Tibial artery (tissue), 4 donors: ENCODE measurements at regions not wholly inside any gene's neighbourhood (a gene's known extent, or its start where the extent isn't known, plus 50 kb on each side); places are given as distances from the start of the nearest gene placed in this dataset.

Experiments used
- DNase-seq, 2 donors: peaks; one replicate each; pipeline ENCODE4 v3.0.0-alpha.2; 2019
- H3K27ac ChIP-seq, 2 donors: fragments of 200-600 bp; sonication (generic) in 1 of 2; 1 replicate in 1 of 2; 2 replicates in 1 of 2; pipeline ENCODE4 v1.5.1; 2018 to 2019; ENCODE audit warnings: mild to moderate bottlenecking in 1 of 2
- H3K27me3 ChIP-seq, 2 donors: fragments of 200-600 bp; sonication (generic) in 1 of 2; one replicate each; pipeline versions ENCODE4 v1.5.1 to v1.6.0; 2016 to 2019
- H3K36me3 ChIP-seq, 3 donors: fragments of 200-600 bp; sonication (generic) in 2 of 3; one replicate each; pipeline ENCODE4 v1.5.1; 2016 to 2019; ENCODE audit warnings: mild to moderate bottlenecking in 2 of 3
- H3K4me1 ChIP-seq, 4 donors: fragments of 200-600 bp; sonication (generic) in 2 of 4; 1 replicate in 3 of 4; 2 replicates in 1 of 4; pipeline ENCODE4 v1.5.1; 2016 to 2019
- H3K4me3 ChIP-seq, 2 donors: fragments of 200-600 bp; sonication (generic) in 1 of 2; 1 replicate in 1 of 2; 2 replicates in 1 of 2; pipeline ENCODE4 v1.5.1; 2018 to 2019; ENCODE audit warnings: mild to moderate bottlenecking in 2 of 2
- H3K9me3 ChIP-seq, 3 donors: fragments of 200-600 bp; sonication (generic) in 1 of 3; one replicate each; pipeline ENCODE4 v1.5.1; 2016 to 2019
- intact Hi-C: fragments of 100-400 bp; cut with DNase I; formaldehyde crosslinking; loops from one replicate; pipeline ENCODE4 v1.15.0; 2023; ENCODE audit warnings: low total_unique reads
- TF ChIP-seq, protein P1 (sequence below), 2 experiments: fragments of 200-600 bp in 1 of 2; fragments of 450-650 bp in 1 of 2; IDR thresholded peaks; one replicate each; pipeline ENCODE4 v1.5.1; 2017 to 2019; ENCODE audit warnings: antibody characterized with exemption in 2 of 2, mild to moderate bottlenecking in 1 of 2, moderate library complexity in 1 of 2

DNA sequence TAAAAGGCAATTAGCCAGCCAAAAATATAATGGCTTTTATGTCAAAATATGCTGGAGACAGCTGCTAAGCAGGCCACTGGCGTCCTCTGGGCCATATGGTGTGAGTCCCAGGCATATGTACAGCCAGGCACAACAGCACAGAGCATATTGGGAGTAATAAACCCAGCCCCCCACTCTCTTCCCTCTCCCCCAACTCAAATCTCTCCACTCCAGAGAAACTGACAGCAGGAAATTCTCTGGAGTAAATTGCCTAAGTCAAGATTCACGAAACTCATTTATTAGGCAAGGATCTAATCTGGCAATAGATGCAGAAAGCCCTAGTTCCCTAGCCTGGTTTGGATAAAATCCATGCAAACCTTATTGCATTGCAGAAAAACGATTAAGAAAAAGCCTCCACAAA lies 147.9 kb upstream of the SEL1L start:
- Histone ChIP-seq H3K4me3 (no peak overlapping the region), H3K4me1 (no peaks in the 10 kb centered on the region), H3K36me3 (no peaks in the 10 kb centered on the region), H3K27me3 (no peaks in the 10 kb centered on the region), H3K9me3 (no peaks in the 10 kb centered on the region), H3K27ac (no peak overlapping the region)
- TF ChIP-seq, protein P1, sequence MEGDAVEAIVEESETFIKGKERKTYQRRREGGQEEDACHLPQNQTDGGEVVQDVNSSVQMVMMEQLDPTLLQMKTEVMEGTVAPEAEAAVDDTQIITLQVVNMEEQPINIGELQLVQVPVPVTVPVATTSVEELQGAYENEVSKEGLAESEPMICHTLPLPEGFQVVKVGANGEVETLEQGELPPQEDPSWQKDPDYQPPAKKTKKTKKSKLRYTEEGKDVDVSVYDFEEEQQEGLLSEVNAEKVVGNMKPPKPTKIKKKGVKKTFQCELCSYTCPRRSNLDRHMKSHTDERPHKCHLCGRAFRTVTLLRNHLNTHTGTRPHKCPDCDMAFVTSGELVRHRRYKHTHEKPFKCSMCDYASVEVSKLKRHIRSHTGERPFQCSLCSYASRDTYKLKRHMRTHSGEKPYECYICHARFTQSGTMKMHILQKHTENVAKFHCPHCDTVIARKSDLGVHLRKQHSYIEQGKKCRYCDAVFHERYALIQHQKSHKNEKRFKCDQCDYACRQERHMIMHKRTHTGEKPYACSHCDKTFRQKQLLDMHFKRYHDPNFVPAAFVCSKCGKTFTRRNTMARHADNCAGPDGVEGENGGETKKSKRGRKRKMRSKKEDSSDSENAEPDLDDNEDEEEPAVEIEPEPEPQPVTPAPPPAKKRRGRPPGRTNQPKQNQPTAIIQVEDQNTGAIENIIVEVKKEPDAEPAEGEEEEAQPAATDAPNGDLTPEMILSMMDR (IDR thresholded peaks at IDR 0.05): no peak
- DNase-seq: no peak
- intact Hi-C loops: no loop called here

DNA sequence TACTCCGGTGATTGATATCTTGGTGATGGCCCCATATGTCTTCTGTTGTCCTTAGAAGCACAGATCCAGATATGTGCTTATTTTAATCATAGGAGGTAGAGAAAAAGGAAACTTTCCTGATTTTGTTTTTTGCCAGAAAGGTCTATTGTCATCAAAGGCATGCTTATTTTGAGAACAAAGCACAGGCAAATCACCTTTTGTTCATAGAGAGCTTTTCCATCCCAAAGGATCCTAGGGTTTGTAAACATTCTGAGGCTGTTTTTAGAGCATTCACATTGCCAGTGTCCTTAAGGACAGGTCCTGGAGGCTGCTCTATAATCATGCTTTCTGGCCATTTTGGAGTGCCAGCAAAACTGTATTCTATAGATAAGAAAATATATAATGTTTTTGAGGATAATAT lies 148.5 kb upstream of the SEL1L start:
- intact Hi-C loops: no loop called here
- no peaks in the 10 kb centered on the region for H3K9me3 ChIP-seq
- H3K27ac ChIP-seq: no peak overlapping the region
- DNase-seq: no peak
- no peak overlapping the region for H3K4me3 ChIP-seq
- no peaks in the 10 kb centered on the region for H3K4me1 ChIP-seq
- H3K36me3 ChIP-seq: no peaks in the 10 kb centered on the region
- TF ChIP-seq, protein P1 (IDR thresholded peaks at IDR 0.05): no peak
- no peaks in the 10 kb centered on the region for H3K27me3 ChIP-seq

DNA sequence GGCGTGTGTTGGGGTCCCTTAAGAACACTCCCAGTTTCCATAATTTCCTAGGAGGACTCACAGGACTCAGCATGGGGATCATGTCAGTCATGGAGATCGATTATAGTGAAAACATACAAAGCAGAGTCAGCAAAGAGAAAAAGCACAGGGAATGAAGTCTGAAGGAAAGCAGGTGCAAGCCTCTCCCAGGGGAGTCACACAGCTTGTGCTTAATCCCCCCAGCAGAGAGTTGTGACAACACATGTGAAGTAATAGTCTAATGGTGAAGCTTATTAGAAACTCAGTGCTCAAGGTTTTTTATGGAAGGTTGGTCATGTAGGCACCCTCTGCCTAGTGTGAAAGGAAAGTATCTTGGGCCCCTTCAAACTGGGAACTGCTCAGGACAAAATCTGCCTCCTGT lies 149.0 kb upstream of the SEL1L start:
- Histone ChIP-seq H3K4me3 (no peak overlapping the region), H3K4me1 (no peaks in the 10 kb centered on the region), H3K36me3 (no peaks in the 10 kb centered on the region), H3K9me3 (no peaks in the 10 kb centered on the region), H3K27me3 (no peaks in the 10 kb centered on the region), H3K27ac (no peak overlapping the region)
- intact Hi-C loops: no loop called here
- TF ChIP-seq, protein P1 (IDR thresholded peaks at IDR 0.05): no peak
- DNase-seq: no peak

DNA sequence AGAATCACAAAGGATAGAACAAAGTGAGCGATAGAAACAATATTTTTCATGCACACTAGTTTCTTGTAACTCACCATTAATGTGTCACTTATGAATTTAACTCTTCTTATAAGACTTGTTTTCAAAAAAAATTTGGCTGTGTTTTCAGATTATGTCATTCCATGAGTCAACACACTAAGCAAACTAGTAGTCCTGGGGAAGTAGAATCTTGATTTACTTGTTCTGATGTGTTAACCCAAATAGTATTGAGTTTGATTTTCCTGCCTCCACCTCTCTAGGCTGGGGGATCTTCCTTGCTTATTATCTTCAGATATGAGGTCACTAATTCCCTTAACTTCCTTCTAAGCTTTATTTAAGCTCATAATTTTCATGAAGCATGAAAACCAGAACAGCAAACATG lies 151.0 kb upstream of the SEL1L start:
- H3K27ac ChIP-seq: no peak overlapping the region
- no peaks in the 10 kb centered on the region for H3K9me3 ChIP-seq
- H3K36me3 ChIP-seq: no peaks in the 10 kb centered on the region
- no peaks in the 10 kb centered on the region for H3K27me3 ChIP-seq
- H3K4me1 ChIP-seq: no peaks in the 10 kb centered on the region
- no peak overlapping the region for H3K4me3 ChIP-seq
- TF ChIP-seq, protein P1 (IDR thresholded peaks at IDR 0.05): no peak
- no peak for DNase-seq
- intact Hi-C loops: no loop called here

DNA sequence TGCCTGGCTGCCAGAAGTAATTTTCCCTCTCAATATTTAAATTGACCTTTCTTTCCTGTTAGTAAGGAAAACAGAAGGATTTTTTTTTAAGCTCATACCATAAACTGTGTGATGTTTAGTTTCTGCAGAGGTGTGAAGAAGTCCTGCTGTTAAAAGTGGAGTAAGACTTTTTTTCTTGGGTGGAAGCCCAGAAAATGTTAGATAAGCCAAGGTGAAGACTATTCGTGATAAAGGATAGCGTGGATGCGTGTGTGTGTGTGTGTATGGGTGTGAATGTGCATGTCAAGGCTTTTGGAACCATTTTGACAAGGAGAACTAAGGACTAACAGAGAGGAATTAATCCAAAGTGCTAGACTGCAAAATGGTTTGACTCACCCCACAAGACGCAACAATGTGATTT lies 152.9 kb upstream of the SEL1L start:
- H3K9me3 ChIP-seq: no peaks in the 10 kb centered on the region
- intact Hi-C loops: no loop called here
- no peak for DNase-seq
- no peaks in the 10 kb centered on the region for H3K4me1 ChIP-seq
- no peaks in the 10 kb centered on the region for H3K36me3 ChIP-seq
- no peaks in the 10 kb centered on the region for H3K27me3 ChIP-seq
- H3K27ac ChIP-seq: no peak overlapping the region
- H3K4me3 ChIP-seq: no peak overlapping the region
- TF ChIP-seq, protein P1 (IDR thresholded peaks at IDR 0.05): no peak

DNA sequence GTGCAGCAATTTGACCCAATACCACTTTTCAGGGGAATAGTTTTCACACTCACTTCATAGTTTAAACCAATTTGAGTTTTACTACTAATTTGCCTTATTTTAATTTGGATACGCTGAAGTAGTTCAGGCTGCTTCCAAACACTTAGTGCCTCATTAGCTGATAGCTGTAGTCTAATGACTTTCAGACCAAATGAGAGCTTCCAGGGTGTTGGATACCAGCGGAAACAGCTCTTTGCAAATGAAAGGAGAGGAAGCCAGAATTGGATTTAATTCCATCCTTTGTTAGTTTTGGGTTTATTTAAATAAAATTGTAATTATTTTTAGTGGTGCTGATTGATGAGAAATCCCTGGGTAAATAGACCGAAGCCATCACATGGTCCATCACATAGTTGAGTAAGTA lies 158.3 kb upstream of the SEL1L start:
- Histone ChIP-seq H3K27ac (no peak overlapping the region), H3K9me3 (no peaks in the 10 kb centered on the region), H3K27me3 (no peaks in the 10 kb centered on the region), H3K4me3 (no peak overlapping the region), H3K4me1 (no peaks in the 10 kb centered on the region), H3K36me3 (no peaks in the 10 kb centered on the region)
- DNase-seq: no peak
- intact Hi-C loops: no loop called here
- TF ChIP-seq, protein P1 (IDR thresholded peaks at IDR 0.05): no peak
